Keratinocyte (primary cell): ENCODE measurements at regions not wholly inside any gene's neighbourhood (a gene's known extent, or its start where the extent isn't known, plus 50 kb on each side); places are given as distances from the start of the nearest gene placed in this dataset.
A peak's percentile ranks its signal among the peaks of the same experiment; 100 is the strongest.

Source experiments
- DNase-seq: peaks from one replicate; pipeline ENCODE4 v3.0.0-alpha.2; 2011; ENCODE audit warnings: low read depth, missing footprints, low spot score
- FAIRE-seq: peaks from 2 replicates; lab custom pipeline; 2011; peaks lifted over from hg19 to GRCh38; lab: Jason Lieb, UNC
- H2AFZ ChIP-seq: 2 replicates; pipeline ENCODE4 v1.6.0; 2012; ENCODE audit warnings: low read length, control low read depth, inconsistent platforms; ENCODE audit not compliant: control insufficient read depth
- H3K27ac ChIP-seq: 2 replicates; pipeline ENCODE4 v1.5.1; 2011; ENCODE audit warnings: low read length; ENCODE audit not compliant: control insufficient read depth, insufficient read depth
- H3K27me3 ChIP-seq: 3 replicates; pipeline ENCODE4 v1.6.0; 2011; ENCODE audit warnings: low read length; ENCODE audit not compliant: control insufficient read depth, insufficient read depth; ENCODE audit errors: extremely low read depth
- H3K36me3 ChIP-seq, 2 experiments: 2 replicates in 1 of 2; 3 replicates in 1 of 2; pipeline ENCODE4 v1.5.1; 2011; ENCODE audit warnings: low read length in 2 of 2, mild to moderate bottlenecking in 1 of 2; ENCODE audit not compliant: control insufficient read depth in 2 of 2, insufficient read depth in 2 of 2; ENCODE audit errors: extremely low read depth in 1 of 2
- H3K4me1 ChIP-seq: 3 replicates; pipeline ENCODE4 v1.5.1; 2011; ENCODE audit warnings: low read length; ENCODE audit not compliant: control insufficient read depth, insufficient read depth; ENCODE audit errors: extremely low read depth
- H3K4me2 ChIP-seq: 3 replicates; pipeline ENCODE4 v1.6.0; 2011; ENCODE audit warnings: low read depth, low read length; ENCODE audit not compliant: control insufficient read depth, insufficient read depth; ENCODE audit errors: extremely low read depth
- H3K4me3 ChIP-seq, 3 experiments: fragments of 200-600 bp in 1 of 3; sonication (generic) in 1 of 3; 2 replicates in 2 of 3; 3 replicates in 1 of 3; pipeline ENCODE4 v1.5.1; 2011 to 2016; ENCODE audit warnings: low read length in 3 of 3, mild to moderate bottlenecking in 3 of 3, control low read depth in 2 of 3, inconsistent platforms in 1 of 3, low read depth in 1 of 3, mixed read lengths in 1 of 3, mixed run types in 1 of 3, moderate library complexity in 1 of 3; ENCODE audit not compliant: control insufficient read depth in 2 of 3, insufficient read depth in 2 of 3; ENCODE audit errors: extremely low read depth in 1 of 3
- H3K79me2 ChIP-seq: 2 replicates; pipeline ENCODE4 v1.6.0; 2012; ENCODE audit warnings: low read length; ENCODE audit not compliant: control insufficient read depth, insufficient read depth
- H3K9ac ChIP-seq: 3 replicates; pipeline ENCODE4 v1.6.0; 2011; ENCODE audit warnings: low read length; ENCODE audit not compliant: control insufficient read depth, insufficient read depth; ENCODE audit errors: extremely low read depth
- H3K9me1 ChIP-seq: 3 replicates; pipeline ENCODE4 v1.6.0; 2011; ENCODE audit warnings: low read length; ENCODE audit not compliant: control insufficient read depth, insufficient read depth; ENCODE audit errors: extremely low read depth
- H3K9me3 ChIP-seq: 2 replicates; pipeline ENCODE4 v1.5.1; 2012; ENCODE audit warnings: low read depth, low read length; ENCODE audit not compliant: control insufficient read depth
- H4K20me1 ChIP-seq: 3 replicates; pipeline ENCODE4 v1.6.0; 2011; ENCODE audit warnings: low read length; ENCODE audit not compliant: control insufficient read depth, insufficient read depth; ENCODE audit errors: extremely low read depth
- CTCF ChIP-seq, 3 experiments: IDR thresholded peaks in 1 of 3; conservative IDR thresholded peaks in 1 of 3; optimal IDR thresholded peaks in 1 of 3; 2 replicates in 2 of 3; 3 replicates in 1 of 3; pipeline versions ENCODE3 to v1.5.1; 2011; ENCODE audit warnings: low read length in 3 of 3, mild to moderate bottlenecking in 3 of 3, moderate library complexity in 2 of 3, control low read depth in 1 of 3, inconsistent platforms in 1 of 3; ENCODE audit not compliant: insufficient read depth in 2 of 3; ENCODE audit errors: extremely low read depth in 1 of 3
- EZH2 ChIP-seq: IDR thresholded peaks from one replicate; pipeline ENCODE4 v1.6.1; 2012; ENCODE audit warnings: inconsistent platforms, mild to moderate bottlenecking, low read length, moderate library complexity
- dilution Hi-C: fragments of 300-500 bp; cut with MboI; formaldehyde crosslinking; loops from one replicate; pipeline ENCODE4 v1.7.0; 2020; ENCODE audit warnings: low sequenced_read_pairs; ENCODE audit not compliant: extremely low pct_ligation_motif_present

DNA sequence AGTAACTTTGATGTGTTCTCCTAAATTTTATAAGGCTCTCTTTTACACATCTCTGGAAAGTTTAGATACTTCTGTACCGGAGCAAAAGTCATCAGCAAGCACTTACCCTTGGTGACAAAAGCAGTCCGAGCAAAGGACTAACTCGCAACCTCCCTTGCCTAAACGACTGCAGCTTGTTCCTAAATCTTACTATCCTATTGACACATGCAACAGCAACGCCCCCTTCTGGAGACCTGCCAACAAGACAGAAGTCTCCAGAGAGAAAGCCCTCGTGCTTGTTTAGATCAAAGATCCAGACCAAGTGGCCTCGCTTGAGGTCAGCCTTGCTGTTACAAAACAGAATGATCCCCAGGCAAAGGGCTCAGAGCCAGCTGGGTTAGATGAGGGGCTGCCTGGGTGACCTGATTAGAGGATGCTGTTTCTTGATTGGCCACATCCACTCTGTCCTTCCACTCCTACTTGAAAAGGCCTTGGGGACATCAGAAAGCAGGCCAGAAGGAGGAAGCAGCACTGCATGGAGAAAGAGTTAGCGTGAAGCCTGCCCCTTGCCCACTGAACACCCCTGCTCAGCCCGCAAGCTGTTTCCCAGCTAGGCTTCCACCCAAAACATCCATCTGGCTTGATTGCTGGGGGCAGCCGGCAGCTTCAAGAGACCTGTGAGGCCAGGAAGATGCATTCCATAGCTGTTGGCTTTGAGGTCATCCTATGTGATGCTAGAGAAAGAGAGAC is 94.3 kb downstream of the HNRNPLL start:
- H3K27ac ChIP-seq, result no peak overlapping the region
- no peak overlapping the region for H2AFZ ChIP-seq
- no peaks in the 10 kb centered on the region for H4K20me1 ChIP-seq
- H3K4me1 ChIP-seq, result peaks cover 13% of the 10 kb centered on the region
- TF ChIP-seq CTCF (optimal IDR thresholded peaks at IDR 0.05 in 1 of 3, IDR thresholded peaks at IDR 0.05 in 1 of 3, conservative IDR thresholded peaks at IDR 0.05 in 1 of 3; ENCODE audit: extremely low read depth in 1 of 3, insufficient read depth in 2 of 3, low read length in 3 of 3) (peak; percentile 45 to 74 (median 72)), EZH2 (no peak)
- H3K9me3 ChIP-seq, result no peaks in the 10 kb centered on the region
- no peak overlapping the region for H3K4me2 ChIP-seq
- peak; percentile 35 for DNase-seq
- no peak overlapping the region for H3K4me3 ChIP-seq
- no peak overlapping the region for H3K9ac ChIP-seq
- dilution Hi-C loops, result loop anchor here (25.0 kb wide), 1 partner anchor 171 kb away; no protein-coding TSS in a partner anchor
- H3K79me2 ChIP-seq, result no peaks in the 10 kb centered on the region
- H3K9me1 ChIP-seq, result no peaks in the 10 kb centered on the region
- no peaks in the 10 kb centered on the region for H3K27me3 ChIP-seq
- peak; percentile 44 for FAIRE-seq
- H3K36me3 ChIP-seq, result no peaks in the 10 kb centered on the region

DNA sequence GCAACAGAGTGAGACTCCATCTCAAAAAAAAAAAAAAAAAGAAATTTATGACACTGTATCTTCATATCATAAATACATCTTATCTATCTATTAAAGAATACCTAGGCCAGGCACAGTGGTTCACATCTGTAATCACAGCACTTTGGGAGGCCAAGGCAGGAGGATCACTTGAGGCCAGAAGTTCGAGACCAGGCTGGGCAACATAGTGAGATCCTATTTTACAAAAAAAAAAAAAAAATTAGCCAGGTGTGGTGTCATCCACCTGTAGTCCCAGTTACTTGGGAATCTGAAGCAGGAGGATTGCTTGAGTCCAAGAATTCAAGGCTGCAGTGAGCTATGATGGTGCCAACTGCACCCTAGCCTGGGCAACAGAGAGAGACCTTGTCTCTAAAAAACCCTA is 95.0 kb downstream of the HNRNPLL start:
- no peaks in the 10 kb centered on the region for H4K20me1 ChIP-seq
- DNase-seq (no peak), FAIRE-seq (no peak)
- no peaks in the 10 kb centered on the region for H3K36me3 ChIP-seq
- H3K9me1 ChIP-seq, result no peaks in the 10 kb centered on the region
- TF ChIP-seq EZH2, result no peak
- TF ChIP-seq CTCF (optimal IDR thresholded peaks at IDR 0.05 in 1 of 3, IDR thresholded peaks at IDR 0.05 in 1 of 3, conservative IDR thresholded peaks at IDR 0.05 in 1 of 3; ENCODE audit: extremely low read depth in 1 of 3, insufficient read depth in 2 of 3, low read length in 3 of 3), result no peak
- peaks cover 13% of the 10 kb centered on the region for H3K4me1 ChIP-seq
- H2AFZ ChIP-seq, result no peak overlapping the region
- H3K27me3 ChIP-seq, result no peaks in the 10 kb centered on the region
- no peak overlapping the region for H3K9ac ChIP-seq
- H3K79me2 ChIP-seq, result no peaks in the 10 kb centered on the region
- dilution Hi-C loops, result loop anchor here (25.0 kb wide), 1 partner anchor 170 kb away; no protein-coding TSS in a partner anchor
- H3K4me3 ChIP-seq, result no peak overlapping the region
- no peak overlapping the region for H3K27ac ChIP-seq
- H3K9me3 ChIP-seq, result no peaks in the 10 kb centered on the region
- no peak overlapping the region for H3K4me2 ChIP-seq
